Panc1 (cell line): ENCODE measurements at regions not wholly inside any gene's neighbourhood (a gene's known extent, or its start where the extent isn't known, plus 50 kb on each side); places are given as distances from the start of the nearest gene placed in this dataset.

Experiments
- ATAC-seq: fragments of 200-7000 bp; cut with Tn5 transposase; 2 replicates; pipeline ENCODE4 v1.9.1; 2020; ENCODE audit warnings: mild to moderate bottlenecking, moderate library complexity
- BruUV-seq: library from RNA; stranded (reverse); fragments of 400-500 nt; replicated peaks from 2 replicates; lab custom pipeline; 2021; lab: Mats Ljungman, UMichigan
- CTCF ChIA-PET: fragments of 300-600 bp; sonication (Branson Sonifier 250); formaldehyde crosslinking; loops from one replicate; lab custom pipeline; 2022; ENCODE audit warnings: antibody characterized with exemption; lab: Charles Lee
- POLR2A ChIA-PET: fragments of 300-600 bp; sonication (Branson Sonifier 250); formaldehyde crosslinking; loops from one replicate; lab custom pipeline; 2022; ENCODE audit warnings: antibody characterized with exemption; lab: Charles Lee
- DNase-seq: peaks from one replicate; pipeline ENCODE4 v3.0.0-alpha.2; 2010; ENCODE audit warnings: low read depth, low spot score
- H3K27ac ChIP-seq: 2 replicates; pipeline ENCODE4 v1.5.1; 2011; ENCODE audit warnings: mild to moderate bottlenecking, low read length, inconsistent platforms
- H3K27me3 ChIP-seq: fragments of 200-500 bp; sonication (Bioruptor generic); 2 replicates; pipeline ENCODE4 v1.6.0; 2014; ENCODE audit warnings: low read length, inconsistent platforms; ENCODE audit not compliant: control insufficient read depth, insufficient read depth
- H3K36me3 ChIP-seq: fragments of 200-500 bp; sonication (Bioruptor generic); 2 replicates; pipeline ENCODE4 v1.5.1; 2014; ENCODE audit warnings: inconsistent platforms, mild to moderate bottlenecking, low read length, moderate library complexity; ENCODE audit not compliant: control insufficient read depth, insufficient read depth
- H3K4me1 ChIP-seq: 2 replicates; pipeline ENCODE4 v1.5.1; 2011; ENCODE audit warnings: inconsistent platforms, mild to moderate bottlenecking, low read length, moderate library complexity; ENCODE audit not compliant: control insufficient read depth, insufficient read depth
- H3K4me3 ChIP-seq, 2 experiments: 2 replicates each; pipeline ENCODE4 v1.5.1; 2011 to 2012; ENCODE audit warnings: low read depth in 2 of 2, low read length in 2 of 2, mild to moderate bottlenecking in 2 of 2, inconsistent platforms in 1 of 2, moderate library complexity in 1 of 2
- H3K9me3 ChIP-seq: fragments of 200-500 bp; sonication (Bioruptor generic); 2 replicates; pipeline ENCODE4 v1.5.1; 2014; ENCODE audit warnings: low read depth, mild to moderate bottlenecking, inconsistent platforms, low read length, moderate library complexity; ENCODE audit not compliant: control insufficient read depth, insufficient read depth
- CTCF ChIP-seq: fragments of 450-650 bp; IDR thresholded peaks from 2 replicates; pipeline ENCODE4 v1.5.1; 2017; ENCODE audit warnings: mild to moderate bottlenecking
- POLR2AphosphoS5 ChIP-seq: IDR thresholded peaks from 2 replicates; pipeline ENCODE4 v1.6.1; 2012; ENCODE audit warnings: mild to moderate bottlenecking, low read depth, low read length, moderate library complexity
- REST ChIP-seq, 2 experiments: IDR thresholded peaks; 2 replicates each; pipeline ENCODE4 v1.6.1; 2011 to 2012; ENCODE audit warnings: low read depth in 2 of 2, control low read depth in 1 of 2, low read length in 1 of 2, mild to moderate bottlenecking in 1 of 2, moderate library complexity in 1 of 2; ENCODE audit not compliant: insufficient read depth in 1 of 2
- SIN3A ChIP-seq: IDR thresholded peaks from 2 replicates; pipeline ENCODE4 v1.6.1; 2012; ENCODE audit warnings: low read depth, mild to moderate bottlenecking, low read length, moderate library complexity, borderline replicate concordance; ENCODE audit not compliant: insufficient read depth
- TCF7L2 ChIP-seq: IDR thresholded peaks from 2 replicates; pipeline ENCODE4 v1.6.1; 2011; ENCODE audit warnings: mild to moderate bottlenecking, low read depth, low read length, inconsistent platforms
- in situ Hi-C: cut with HindIII; loops from 2 replicates; pipeline ENCODE4 v1.10.0; 2016; ENCODE audit warnings: low sequenced_read_pairs, low pct_unique_long_range_greater_than_20kb
- intact Hi-C: fragments of 100-400 bp; cut with micrococcal nuclease; formaldehyde crosslinking; loops from one replicate; pipeline ENCODE4 v1.10.0; 2022; ENCODE audit not compliant: unreplicated experiment

GRCh38 chr12:84605983-84606382 is 306.6 kb downstream of the SLC6A15 start:
- no peak overlapping the region for H3K4me3 ChIP-seq
- H3K27ac ChIP-seq, result no peak overlapping the region
- H3K27me3 ChIP-seq, result no peaks in the 10 kb centered on the region
- H3K4me1 ChIP-seq, result no peaks in the 10 kb centered on the region
- intact Hi-C loops (no loop called here), in situ Hi-C loops (no loop called here)
- POLR2A ChIA-PET, result no interaction called here
- no peaks in the 10 kb centered on the region; the same call in 1 of the 2 replicates for H3K36me3 ChIP-seq
- BruUV-seq, result no TSS peak
- no peak for TF ChIP-seq POLR2AphosphoS5
- no peak for TF ChIP-seq SIN3A
- no peak for TF ChIP-seq TCF7L2
- no peak for TF ChIP-seq CTCF
- TF ChIP-seq REST (IDR thresholded peaks at IDR 0.05; ENCODE audit: insufficient read depth in 1 of 2, low read depth in 2 of 2, low read length in 1 of 2), result no peak
- CTCF ChIA-PET, result no interaction called here
- DNase-seq (no peak), ATAC-seq (no peak)
- no peaks in the 10 kb centered on the region for H3K9me3 ChIP-seq

- H3K27me3 ChIP-seq, result no peaks in the 10 kb centered on the region
- TF ChIP-seq CTCF (no peak), TCF7L2 (no peak), SIN3A (no peak), REST (IDR thresholded peaks at IDR 0.05; ENCODE audit: insufficient read depth in 1 of 2, low read depth in 2 of 2, low read length in 1 of 2) (no peak), POLR2AphosphoS5 (no peak)
- in situ Hi-C loops (no loop called here), intact Hi-C loops (no loop called here)
- H3K36me3 ChIP-seq, result no peaks in the 10 kb centered on the region; the same call in 1 of the 2 replicates
- ChIA-PET POLR2A (no interaction called here), CTCF (no interaction called here)
- H3K4me1 ChIP-seq, result no peaks in the 10 kb centered on the region
- no peak overlapping the region for H3K4me3 ChIP-seq
- no peak overlapping the region for H3K27ac ChIP-seq
- DNase-seq (no peak), ATAC-seq (no peak)
- no peaks in the 10 kb centered on the region for H3K9me3 ChIP-seq
- no TSS peak for BruUV-seq
These were observed 308.0 kb downstream of the SLC6A15 start for GRCh38 chr12:84604551-84604950.
